Lower leg skin (tissue), 4 donors: ENCODE measurements at regions not wholly inside any gene's neighbourhood (a gene's known extent, or its start where the extent isn't known, plus 50 kb on each side); places are given as distances from the start of the nearest gene placed in this dataset.

Experiments used
- DNase-seq, 2 donors: peaks; one replicate each; pipeline ENCODE4 v3.0.0-alpha.2; 2019; ENCODE audit warnings: low spot score in 2 of 2
- H3K4me3 ChIP-seq: fragments of 200-600 bp; sonication (generic); 2 replicates; pipeline ENCODE4 v1.5.1; 2017; ENCODE audit warnings: mild to moderate bottlenecking, low read depth; ENCODE audit not compliant: poor library complexity, severe bottlenecking
- CTCF ChIP-seq, 3 donors: fragments of 450-650 bp; IDR thresholded peaks; one replicate each; pipeline ENCODE4 v1.5.1; 2016; ENCODE audit warnings: antibody characterized with exemption in 3 of 3, mild to moderate bottlenecking in 3 of 3, moderate library complexity in 2 of 3
- POLR2A ChIP-seq, 2 donors: fragments of 450-650 bp; IDR thresholded peaks; one replicate each; pipeline ENCODE4 v1.6.1; 2016 to 2017; ENCODE audit warnings: antibody characterized with exemption in 2 of 2, mild to moderate bottlenecking in 1 of 2, moderate library complexity in 1 of 2
- WGBS, 2 donors: methylation state at CpG; one replicate each; pipeline ENCODE4 v1.1.5; 2018; 5-methylcytosine and 5-hydroxymethylcytosine counted together
- intact Hi-C: fragments of 100-400 bp; cut with DNase I; formaldehyde crosslinking; loops from one replicate; pipeline ENCODE4 v1.15.0; 2023; ENCODE audit warnings: low total_unique reads

- intact Hi-C loops = no loop called here
- no peak overlapping the region for H3K4me3 ChIP-seq
- DNase-seq = no peak
- TF ChIP-seq CTCF (IDR thresholded peaks at IDR 0.05) (no peak), POLR2A (IDR thresholded peaks at IDR 0.05) (no peak)
- 60 to 67% methylated on average over 3 of the region's 3 CpGs for WGBS, 2 donors
Observed at GRCh38 chr6:76594109-76594508, 521.6 kb upstream of the IMPG1 start.

- WGBS, 2 donors = 63 to 79% methylated on average over 3 of the region's 3 CpGs
- H3K4me3 ChIP-seq = no peak overlapping the region
- no peak for DNase-seq
- no peak for TF ChIP-seq POLR2A (IDR thresholded peaks at IDR 0.05)
- no peak for TF ChIP-seq CTCF (IDR thresholded peaks at IDR 0.05)
- intact Hi-C loops = no loop called here
Observed at GRCh38 chr6:76593668-76594067, 521.2 kb upstream of the IMPG1 start.

GRCh38 chr6:76592566-76592965 is 520.1 kb upstream of the IMPG1 start:
- intact Hi-C loops = no loop called here
- TF ChIP-seq POLR2A (IDR thresholded peaks at IDR 0.05) = no peak
- no peak for TF ChIP-seq CTCF (IDR thresholded peaks at IDR 0.05)
- no peak overlapping the region for H3K4me3 ChIP-seq
- DNase-seq = no peak

GRCh38 chr6:76587271-76587670 is 514.8 kb upstream of the IMPG1 start:
- no peak overlapping the region for H3K4me3 ChIP-seq
- DNase-seq = no peak
- 19 to 32% methylated on average over 2 of the region's 2 CpGs for WGBS, 2 donors
- intact Hi-C loops = no loop called here
- TF ChIP-seq CTCF (IDR thresholded peaks at IDR 0.05) (no peak), POLR2A (IDR thresholded peaks at IDR 0.05) (no peak)

GRCh38 chr6:76584121-76584520 is 511.7 kb upstream of the IMPG1 start:
- TF ChIP-seq POLR2A (IDR thresholded peaks at IDR 0.05) = no peak
- no peak for TF ChIP-seq CTCF (IDR thresholded peaks at IDR 0.05)
- no peak for DNase-seq
- intact Hi-C loops = no loop called here
- H3K4me3 ChIP-seq = no peak overlapping the region
- WGBS, 2 donors = 70 to 81% methylated on average over 2 of the region's 2 CpGs

GRCh38 chr6:76578746-76579145 is 506.3 kb upstream of the IMPG1 start:
- intact Hi-C loops = no loop called here
- no peak for TF ChIP-seq POLR2A (IDR thresholded peaks at IDR 0.05)
- DNase-seq = no peak
- H3K4me3 ChIP-seq = no peak overlapping the region
- 41 to 47% methylated on average over 1 of the region's 1 CpG for WGBS, 2 donors
